ENCODE measurements at regions not wholly inside any gene's neighbourhood (a gene's known extent, or its start where the extent isn't known, plus 50 kb on each side); places are given as distances from the start of the nearest gene placed in this dataset.

GRCh38 chr7:14959339-14959738, 56.8 kb upstream of the DGKB start:
- Histone ChIP-seq H3K36me3 (ENCODE audit: low read depth, low read length) (no peaks in the 10 kb centered on the region), H4K20me1 (ENCODE audit: low read length) (no peaks in the 10 kb centered on the region), H3K79me2 (ENCODE audit: low read length) (no peaks in the 10 kb centered on the region), H3K27me3 (ENCODE audit: low read length) (no peaks in the 10 kb centered on the region; the same call in 1 of the 2 replicates), H3K4me3 (ENCODE audit: low read length) (no peak overlapping the region), H3K4me1 (ENCODE audit: insufficient read depth, low read length) (no peaks in the 10 kb centered on the region), H3K4me2 (ENCODE audit: low read length) (no peak overlapping the region), H2AFZ (ENCODE audit: low read length) (no peak overlapping the region), H3K27ac (ENCODE audit: low read length) (no peak overlapping the region), H3K9me3 (ENCODE audit: low read length) (no peaks in the 10 kb centered on the region), H3K9ac (ENCODE audit: low read length) (no peak overlapping the region), H3K9me2 (replicated peaks; ENCODE audit: low read length) (no peaks in the 10 kb centered on the region), H3F3A (ENCODE audit: low read length, unreplicated experiment) (no peaks in the 10 kb centered on the region)
- BruUV-seq (replicated peaks), result no TSS peak
- ATAC-seq, result no peak
- ChIA-PET POLR2A (ENCODE audit: unreplicated experiment) (no interaction called here), CTCF (no interaction called here)
- TF ChIP-seq EZH2phosphoT487 (IDR thresholded peaks at IDR 0.05; ENCODE audit: borderline replicate concordance, low read length), result no peak
- no peak for TF ChIP-seq CTCF (conservative IDR thresholded peaks at IDR 0.05; ENCODE audit: low read depth, low read length)
- TF ChIP-seq EZH2 (IDR thresholded peaks at IDR 0.05; ENCODE audit: low read length, unreplicated experiment), result no peak
- DNase-seq, result no peak
- intact Hi-C loops (cut with micrococcal nuclease), result no loop called here

GRCh38 chr7:14954035-14954434, 51.5 kb upstream of the DGKB start:
- Histone ChIP-seq H3K27ac (ENCODE audit: low read length) (no peak overlapping the region), H3K4me1 (ENCODE audit: insufficient read depth, low read length) (peaks cover 5% of the 10 kb centered on the region), H3K4me2 (ENCODE audit: low read length) (no peak overlapping the region), H3K4me3 (ENCODE audit: low read length) (no peak overlapping the region), H3K9ac (ENCODE audit: low read length) (no peak overlapping the region), H3K27me3 (ENCODE audit: low read length) (no peaks in the 10 kb centered on the region), H3K9me3 (ENCODE audit: low read length) (no peaks in the 10 kb centered on the region), H4K20me1 (ENCODE audit: low read length) (no peaks in the 10 kb centered on the region), H3K79me2 (ENCODE audit: low read length) (no peaks in the 10 kb centered on the region), H2AFZ (ENCODE audit: low read length) (no peak overlapping the region), H3K9me2 (replicated peaks; ENCODE audit: low read length) (no peaks in the 10 kb centered on the region), H3F3A (ENCODE audit: low read length, unreplicated experiment) (no peaks in the 10 kb centered on the region), H3K36me3 (ENCODE audit: low read depth, low read length) (no peaks in the 10 kb centered on the region)
- POLR2A ChIA-PET (ENCODE audit: unreplicated experiment), result no interaction called here
- intact Hi-C loops (cut with micrococcal nuclease), result no loop called here
- no peak for DNase-seq
- TF ChIP-seq EZH2phosphoT487 (IDR thresholded peaks at IDR 0.05; ENCODE audit: borderline replicate concordance, low read length) (no peak), CTCF (conservative IDR thresholded peaks at IDR 0.05; ENCODE audit: low read depth, low read length) (no peak), EZH2 (IDR thresholded peaks at IDR 0.05; ENCODE audit: low read length, unreplicated experiment) (no peak)
- no peak for ATAC-seq
- CTCF ChIA-PET, result no interaction called here
- no TSS peak for BruUV-seq (replicated peaks)
